UCSD-AML1 (cell line): ENCODE measurements at regions not wholly inside any gene's neighbourhood (a gene's known extent, or its start where the extent isn't known, plus 50 kb on each side); places are given as distances from the start of the nearest gene placed in this dataset.

ENCODE experiments used
- DNase-seq: peaks from one replicate; lab custom pipeline; 2025; ENCODE audit not compliant: unreplicated experiment; lab: John Stamatoyannopoulos, UW

DNA sequence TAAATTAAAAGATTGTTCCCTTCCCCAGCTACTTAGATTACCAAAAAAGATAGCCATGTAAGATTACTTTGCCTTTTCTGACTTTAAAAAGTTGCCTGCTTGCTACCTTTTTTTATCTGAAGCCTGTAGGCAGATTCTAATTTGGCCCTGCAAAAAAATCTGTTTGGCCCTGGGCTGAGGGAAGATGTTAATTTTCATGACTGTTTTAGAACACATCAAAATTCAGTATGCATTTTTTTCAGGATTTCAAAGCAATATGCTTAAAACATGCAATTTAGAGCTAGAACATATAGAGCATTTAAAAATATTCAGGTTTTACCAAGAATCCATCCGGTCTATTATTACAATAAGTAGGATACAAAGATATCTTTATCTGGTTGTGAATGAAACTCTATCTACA, 563.6 kb downstream of the NR2F1-AS1 start:
- no peak for DNase-seq

DNA sequence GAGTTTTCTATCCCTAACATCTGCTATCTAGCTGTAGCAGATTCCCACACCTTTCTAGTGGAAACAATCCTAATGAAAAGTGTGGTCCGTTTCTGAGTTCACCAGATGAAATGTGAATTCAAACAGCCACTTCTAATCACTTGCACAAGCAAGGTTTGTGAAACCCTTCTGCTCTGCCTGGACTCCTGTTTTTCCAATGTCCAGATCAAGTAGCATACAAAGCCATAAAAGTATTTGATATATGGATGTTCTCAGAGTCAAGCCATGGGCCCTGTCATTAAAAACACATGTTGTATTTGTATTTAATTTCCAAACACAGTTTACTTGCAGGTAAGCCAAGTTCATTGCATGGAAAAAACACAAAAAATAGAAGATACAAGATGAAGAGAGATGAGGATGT, 570.4 kb downstream of the NR2F1-AS1 start:
- DNase-seq = no peak

DNA sequence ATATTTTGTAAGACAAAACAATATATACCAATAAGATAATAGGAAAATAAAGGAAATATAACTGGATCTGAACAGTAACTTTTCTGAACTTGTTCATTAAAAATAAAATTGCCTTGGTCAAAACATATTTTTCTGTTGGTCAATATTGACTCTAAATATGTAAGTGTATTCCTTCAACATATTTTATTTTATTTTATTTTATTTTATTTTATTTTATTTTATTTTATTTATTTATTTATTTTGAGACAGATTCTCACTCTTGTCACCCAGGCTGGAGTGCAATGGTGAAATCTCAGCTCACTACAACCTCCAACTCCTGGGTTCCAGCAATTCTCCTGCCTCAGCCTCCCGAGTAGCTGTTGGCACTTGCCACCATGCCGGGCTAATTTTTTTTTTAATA, 571.0 kb downstream of the NR2F1-AS1 start:
- no peak for DNase-seq

DNA sequence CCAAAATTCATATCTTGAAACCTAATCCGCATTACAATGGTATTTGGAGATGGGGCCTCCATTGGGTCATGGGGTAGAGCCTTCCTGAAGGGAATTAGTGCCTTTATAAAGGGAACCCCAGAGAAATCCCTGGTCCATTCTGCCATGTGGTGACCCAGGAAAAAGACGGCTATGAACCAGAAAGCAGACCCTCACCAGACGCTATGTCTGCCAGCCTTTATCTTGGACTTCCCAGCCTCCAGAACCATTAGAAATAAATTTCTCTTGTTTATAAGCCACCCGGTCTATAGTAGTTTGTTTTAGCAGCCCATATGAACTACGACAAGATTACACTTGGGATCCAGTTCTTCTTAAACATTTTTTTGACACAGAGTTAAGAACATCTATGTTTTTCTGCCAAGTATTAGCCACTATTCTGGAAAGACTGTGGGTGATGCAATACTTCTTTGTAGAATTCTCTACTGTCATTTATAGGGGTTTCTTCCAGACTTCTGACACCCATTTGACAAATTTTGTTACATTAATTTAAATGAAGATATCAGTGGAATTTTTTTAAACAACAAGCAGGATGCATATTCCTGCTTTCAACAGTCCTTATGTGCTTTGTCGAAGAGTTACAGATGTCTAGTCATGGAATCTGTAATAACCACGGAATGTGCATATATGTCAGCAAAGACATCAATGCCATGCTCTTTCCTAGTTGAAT, 572.4 kb downstream of the NR2F1-AS1 start:
- DNase-seq = no peak

DNA sequence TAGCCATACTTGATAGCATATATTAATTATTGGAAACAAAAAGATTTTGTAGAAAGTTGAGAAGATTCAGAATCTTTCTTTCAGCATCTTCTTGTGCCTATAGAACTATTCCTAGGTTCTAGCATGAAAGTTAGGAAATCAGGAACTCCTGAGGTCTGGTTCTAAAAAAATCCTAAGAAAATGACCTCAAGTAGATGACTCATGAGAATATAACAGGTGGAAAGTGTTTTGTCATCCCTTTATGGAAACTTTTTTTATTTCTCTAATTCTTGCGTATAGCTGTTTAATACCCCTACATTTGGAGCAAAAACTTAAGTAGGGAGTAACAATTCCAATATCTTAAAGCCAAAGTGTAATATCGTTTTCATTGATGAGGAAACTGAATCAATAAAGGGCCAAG, 574.1 kb downstream of the NR2F1-AS1 start:
- DNase-seq = no peak

DNA sequence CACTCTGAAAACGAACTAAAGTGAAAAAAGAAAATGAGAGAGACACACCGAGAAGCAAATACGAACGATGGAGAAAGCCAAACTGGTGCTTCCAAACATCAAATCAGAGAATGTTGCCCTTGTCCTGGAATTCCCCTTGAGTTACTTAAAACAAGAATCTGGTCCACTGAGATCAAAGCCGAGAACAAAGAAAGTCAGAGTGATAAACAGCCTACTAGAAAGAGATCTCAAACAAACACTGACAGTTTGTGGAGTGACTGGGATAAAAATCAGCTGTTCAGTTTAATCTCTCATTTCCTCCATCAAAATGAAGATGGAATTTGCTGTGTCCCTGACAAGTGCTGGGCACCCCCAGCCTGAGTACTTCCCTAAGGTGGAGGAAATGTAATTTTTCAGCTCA, 582.6 kb downstream of the NR2F1-AS1 start:
- no peak for DNase-seq

DNA sequence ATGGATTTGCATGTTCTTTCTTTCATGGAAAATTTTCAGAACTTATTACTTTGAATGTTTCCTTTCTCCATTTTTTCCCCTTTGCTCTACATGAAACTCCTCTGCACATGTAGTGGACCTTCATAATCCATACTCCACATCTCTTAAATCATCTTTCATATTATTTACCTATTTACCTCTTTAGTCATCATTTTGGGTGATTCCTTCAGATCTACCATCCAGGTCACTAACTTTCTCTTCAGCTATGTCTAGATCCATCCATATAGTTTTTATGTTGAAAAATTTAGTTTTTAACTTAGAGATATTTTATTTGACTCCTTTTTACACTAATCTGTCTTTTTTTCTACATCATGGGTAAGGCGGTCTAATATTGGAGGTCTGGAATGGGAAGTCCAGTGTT, 586.6 kb downstream of the NR2F1-AS1 start:
- DNase-seq = no peak

DNA sequence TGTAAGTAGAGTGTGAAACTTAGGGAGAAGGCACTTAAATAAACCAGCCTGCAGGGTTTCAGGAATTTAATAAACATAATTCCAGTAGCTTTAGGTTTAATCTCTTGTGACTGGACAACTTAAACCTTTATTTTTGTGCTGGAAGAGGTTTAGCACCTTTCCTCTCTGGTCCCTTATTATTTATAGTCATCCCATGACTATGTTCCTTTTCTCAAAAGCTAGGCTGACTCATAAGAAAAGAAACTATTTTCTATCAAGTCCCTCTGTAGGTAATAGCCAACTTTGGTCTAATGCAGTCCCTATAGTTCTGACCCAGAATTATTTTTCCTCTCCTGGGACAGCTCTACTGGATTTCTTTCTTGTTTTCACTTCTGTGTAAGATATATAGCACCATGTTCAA, 588.9 kb downstream of the NR2F1-AS1 start:
- DNase-seq = no peak

DNA sequence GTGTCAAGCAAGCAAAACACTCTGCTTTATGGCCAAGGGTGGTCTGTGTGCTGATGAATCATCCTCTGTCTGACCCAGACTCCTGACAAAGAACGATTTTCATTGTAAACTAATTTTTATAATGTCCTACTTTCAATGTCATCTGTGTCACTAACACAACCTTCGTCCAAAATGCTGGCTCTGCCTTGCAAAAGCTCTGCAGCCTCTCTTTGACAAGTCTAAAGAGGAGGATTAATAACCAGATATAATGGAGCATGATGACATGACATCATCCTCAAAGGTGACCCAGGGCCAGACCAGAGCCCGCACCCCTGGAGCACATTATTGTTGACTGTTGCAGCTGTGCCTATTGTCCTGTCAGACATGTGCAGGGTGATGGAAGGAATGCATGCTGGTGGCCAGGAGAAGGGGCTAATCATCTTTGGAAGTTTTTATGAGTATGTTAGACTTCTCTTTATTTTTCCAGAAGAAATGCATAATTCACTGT, 589.4 kb downstream of the NR2F1-AS1 start:
- no peak for DNase-seq

DNA sequence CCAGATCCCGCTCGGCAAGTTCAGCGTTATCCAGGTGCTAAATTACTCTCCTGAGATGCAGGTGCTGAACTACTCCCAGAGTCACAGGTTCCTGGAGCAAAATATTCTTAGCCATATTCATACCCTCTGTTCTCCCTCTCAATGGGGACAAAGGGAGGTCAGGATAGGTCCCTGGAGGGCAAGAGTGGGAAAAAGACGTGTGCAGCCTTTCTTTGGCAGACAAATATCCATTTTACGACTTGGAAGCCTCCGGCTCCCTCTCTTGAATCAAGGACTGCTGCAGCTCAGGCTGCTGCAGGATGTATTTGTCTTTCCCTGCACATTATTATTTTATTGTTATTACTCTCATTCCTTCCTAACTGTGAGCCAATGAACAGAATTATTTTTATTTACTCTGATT, 590.2 kb downstream of the NR2F1-AS1 start:
- no peak for DNase-seq

DNA sequence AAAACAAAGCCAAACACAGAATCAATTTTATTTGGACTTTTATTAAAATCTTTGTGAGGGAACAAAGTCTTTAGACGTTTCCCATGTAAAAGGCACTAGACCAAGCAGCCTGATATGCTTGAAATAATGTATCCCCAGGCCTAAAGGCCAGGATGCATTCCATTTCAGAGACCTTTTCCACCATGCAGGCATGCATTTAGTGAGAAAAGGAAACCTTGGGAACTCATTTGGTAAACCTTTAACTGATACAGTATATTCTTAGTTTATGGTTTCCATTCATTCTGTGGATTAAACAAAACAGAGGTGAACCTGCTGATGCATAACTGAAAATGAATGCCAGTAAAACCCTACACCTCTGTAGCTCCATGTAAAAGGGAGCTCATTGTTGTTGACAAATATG, 600.0 kb downstream of the NR2F1-AS1 start:
- no peak for DNase-seq

DNA sequence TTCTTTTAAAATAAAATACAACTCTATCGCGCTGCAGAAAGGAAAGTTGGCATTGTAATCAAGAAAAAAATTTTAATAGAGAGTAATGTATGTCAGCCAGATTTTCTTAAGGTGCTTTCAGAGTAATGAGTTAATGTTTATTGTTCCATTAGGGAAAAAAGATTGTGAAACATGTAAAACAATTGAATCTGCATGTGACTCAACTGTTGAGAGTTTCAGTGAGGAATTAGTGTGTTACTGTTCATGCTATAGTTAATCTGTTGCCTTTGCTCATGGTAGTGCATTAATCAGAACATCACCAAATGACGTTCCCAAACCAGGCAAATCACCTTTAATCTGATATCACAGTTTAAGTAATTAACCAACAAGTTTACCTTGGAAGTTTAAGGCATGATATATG, 600.5 kb downstream of the NR2F1-AS1 start:
- no peak for DNase-seq

DNA sequence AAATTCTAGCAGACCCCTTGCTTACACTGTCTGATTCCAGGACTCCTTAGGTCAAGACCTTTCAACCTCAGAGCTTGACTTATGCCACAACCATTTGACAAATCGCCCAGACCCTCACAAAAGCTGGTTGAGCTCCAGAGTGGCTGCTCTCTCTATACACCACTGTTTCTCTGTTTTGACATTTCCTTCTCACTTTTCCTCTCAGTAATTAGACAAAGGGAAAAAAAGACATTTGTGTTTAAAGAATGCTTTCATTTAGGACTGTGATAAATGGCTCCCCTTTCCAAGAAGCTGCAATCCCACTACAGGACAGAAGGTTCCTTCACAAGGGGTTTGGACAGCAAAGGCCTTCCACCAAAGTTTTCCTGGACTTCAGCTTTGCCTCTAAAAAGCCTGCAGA, 601.3 kb downstream of the NR2F1-AS1 start:
- no peak for DNase-seq

DNA sequence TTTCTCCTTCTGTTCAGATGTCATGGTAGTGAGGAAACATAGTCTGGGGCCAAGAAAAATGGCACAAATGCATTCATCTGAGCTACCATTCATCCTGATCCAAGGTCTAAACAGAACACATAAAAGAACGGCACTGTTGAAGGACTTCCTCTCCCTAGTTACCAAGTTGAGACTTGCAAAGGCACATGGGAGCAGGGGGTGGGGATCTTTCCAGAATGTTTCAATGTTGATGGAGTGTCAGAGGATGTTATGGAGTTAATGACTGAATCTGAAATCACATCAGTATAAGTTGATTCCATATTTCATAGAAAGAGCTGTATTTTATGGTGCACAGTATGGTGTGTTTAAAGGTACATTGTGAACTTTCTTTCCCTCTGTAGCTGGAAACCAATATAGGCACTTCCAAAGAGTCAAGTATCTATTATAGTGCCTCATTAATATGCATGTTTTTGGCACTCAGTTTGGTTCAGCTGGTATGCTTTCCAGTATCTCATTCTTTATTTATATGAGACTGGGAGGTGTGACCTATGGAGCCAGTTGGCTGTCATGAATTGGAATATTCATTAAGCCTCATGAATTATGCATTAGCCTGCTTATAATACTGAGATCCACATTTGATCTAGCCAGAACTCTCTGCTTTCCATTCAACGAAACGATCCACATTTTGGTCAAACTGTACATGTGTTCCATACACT, 603.0 kb downstream of the NR2F1-AS1 start:
- no peak for DNase-seq

DNA sequence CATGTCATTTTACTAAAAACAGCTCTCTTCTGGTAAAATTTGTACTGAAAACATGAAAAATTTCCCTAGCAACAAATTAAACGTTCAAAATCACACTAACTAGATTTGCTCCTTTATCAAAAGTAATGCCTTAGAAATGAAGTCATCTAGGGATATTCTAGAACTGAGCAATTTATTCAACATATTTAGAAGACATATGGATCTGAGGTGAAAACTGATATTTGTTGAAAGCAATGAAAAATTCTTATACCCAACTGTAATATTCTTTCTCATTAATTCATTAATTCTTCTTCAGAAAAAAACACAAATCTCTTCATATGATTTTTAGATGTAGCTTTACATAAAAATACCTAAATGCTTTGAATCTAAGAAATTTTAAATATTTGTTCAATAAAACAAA, 604.9 kb downstream of the NR2F1-AS1 start:
- DNase-seq = no peak

DNA sequence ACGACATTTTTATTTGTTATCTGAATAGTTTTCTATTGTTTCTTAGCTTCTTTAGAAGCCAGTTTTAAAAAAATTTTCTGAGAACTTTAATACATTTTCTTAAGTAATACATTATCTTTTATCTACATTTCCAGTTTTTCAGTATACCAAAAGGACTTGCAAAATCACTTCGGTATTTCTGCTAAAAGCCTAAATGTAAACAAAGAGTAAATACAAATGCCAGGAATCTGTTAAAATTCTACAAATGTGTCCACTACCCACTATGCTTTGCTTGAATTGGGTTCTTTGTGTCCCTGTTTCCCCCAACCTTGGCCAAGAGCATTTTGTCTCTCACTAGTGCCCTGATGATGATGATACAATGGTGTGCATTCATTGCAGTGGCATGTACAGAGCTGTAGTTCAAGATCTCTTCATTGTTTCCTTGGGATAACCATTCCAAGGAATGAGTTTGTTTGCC, 611.2 kb downstream of the NR2F1-AS1 start:
- DNase-seq = no peak

DNA sequence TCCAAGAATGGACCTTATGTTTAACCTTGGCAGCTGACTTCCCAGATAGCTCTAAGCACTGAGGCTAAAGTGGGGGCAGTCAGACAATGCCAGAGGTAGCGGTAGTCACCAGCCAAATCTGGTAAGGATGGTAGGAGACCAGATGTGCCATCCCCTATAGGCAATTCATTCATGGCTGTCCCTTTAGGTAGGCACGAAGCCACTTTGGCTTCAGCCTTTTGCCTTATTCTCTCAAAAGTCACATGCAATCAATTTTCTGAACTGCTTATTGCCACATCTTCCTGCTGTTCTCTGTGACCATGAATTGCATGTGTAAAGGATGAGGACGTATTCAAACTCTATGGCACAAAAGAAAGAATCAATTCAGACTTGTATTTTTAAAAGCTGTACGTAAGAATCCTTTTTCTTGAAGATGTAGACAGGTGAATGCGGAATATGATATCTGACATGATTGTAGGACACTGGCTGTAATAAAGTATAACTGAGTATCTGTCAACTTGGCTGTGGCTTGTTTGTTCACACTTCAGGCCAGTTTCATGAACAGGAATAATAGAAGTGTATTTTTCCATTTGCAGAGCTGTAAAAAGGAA, 611.7 kb downstream of the NR2F1-AS1 start:
- no peak for DNase-seq

DNA sequence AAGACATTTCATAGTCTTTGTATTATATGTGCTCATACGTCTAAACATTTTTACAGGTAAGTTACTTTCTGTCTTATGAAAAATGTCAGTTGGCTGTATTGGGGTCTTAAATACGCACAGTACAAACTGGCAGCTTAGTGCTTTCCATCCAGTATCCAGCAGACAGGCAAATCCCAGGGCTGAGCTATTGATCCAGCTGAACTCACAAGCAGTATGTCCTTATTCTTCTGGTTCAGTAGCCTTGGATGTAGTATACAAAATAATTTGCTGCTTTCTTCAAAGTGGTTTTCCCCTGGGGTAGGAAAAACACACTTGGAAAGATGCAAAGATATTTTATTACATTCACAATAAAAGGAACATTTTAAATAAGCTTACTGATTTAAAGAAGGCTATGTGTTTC, 617.2 kb downstream of the NR2F1-AS1 start:
- DNase-seq = no peak

DNA sequence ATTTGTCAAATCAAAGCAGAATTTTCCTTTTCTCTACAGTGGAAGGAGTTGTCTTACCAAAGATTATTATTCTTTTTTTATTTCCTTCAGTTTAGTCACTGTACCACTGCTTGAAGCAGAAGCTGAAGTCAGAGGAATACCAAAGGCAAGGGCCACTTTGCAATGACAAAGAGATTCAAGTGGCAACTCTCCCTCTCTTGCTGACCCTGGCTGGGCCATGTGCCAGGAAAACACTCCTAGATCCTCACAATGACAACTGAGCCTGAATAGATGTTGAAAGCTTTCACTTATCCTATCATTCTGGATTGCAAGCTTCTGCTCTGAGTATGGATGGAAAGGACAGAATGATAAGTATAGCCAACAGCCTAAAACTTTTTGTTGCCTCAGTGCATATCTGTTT, 618.3 kb downstream of the NR2F1-AS1 start:
- no peak for DNase-seq

DNA sequence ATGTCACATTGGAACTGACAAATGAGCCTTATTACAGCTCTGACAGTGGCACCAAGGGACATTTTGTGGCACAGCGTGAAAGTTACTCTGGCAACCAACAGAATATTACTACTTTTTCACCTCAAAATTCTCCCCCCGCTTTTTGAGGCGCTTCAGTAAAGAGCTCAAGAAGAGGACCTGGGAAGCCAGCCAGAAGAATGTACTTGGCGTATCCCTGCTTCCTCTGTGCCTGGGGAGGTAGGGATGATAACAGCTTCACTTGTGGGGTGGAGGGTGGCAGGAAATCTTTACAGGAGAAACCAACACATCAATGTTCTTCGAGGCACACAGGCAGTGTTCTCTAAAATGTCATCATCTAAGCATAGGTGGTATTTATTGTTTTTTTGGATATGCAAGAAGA, 624.1 kb downstream of the NR2F1-AS1 start:
- DNase-seq = no peak

DNA sequence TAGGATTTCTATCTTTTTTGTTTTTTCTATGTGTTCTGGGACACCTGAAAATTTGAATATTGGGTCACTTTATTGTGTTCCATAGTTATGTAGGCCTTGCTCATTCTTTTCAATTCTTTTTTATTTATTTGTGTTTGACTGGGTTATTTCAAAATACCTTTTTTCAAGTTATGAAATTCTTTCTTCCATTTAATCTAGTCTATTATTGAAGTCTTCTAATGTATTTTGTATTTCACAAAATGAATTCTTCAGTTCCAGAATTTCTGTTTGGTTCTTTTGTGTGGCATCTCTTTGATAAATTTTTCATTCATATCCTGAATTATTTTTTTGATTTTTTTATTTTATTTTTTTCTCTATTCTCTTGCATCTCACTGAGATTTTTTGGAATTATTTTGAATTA, 628.8 kb downstream of the NR2F1-AS1 start:
- DNase-seq = no peak

DNA sequence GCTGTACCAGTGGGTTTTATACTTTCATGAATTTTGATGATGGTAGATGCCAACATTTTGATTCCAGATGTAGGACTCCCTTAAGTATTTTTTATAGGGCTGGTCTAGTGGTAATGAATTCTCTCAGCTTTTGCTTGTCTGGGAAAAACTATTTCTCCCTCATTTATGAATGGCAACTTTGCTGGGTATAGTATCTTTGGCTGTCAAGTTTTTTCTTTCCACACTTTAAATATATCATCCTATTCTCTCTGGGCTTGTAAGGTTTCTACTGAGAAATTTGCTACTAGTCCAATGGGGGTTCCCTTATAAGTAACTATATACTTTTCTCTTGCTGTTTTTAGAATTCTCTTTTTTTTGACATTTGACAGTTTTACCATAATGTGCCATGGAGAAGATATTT, 629.3 kb downstream of the NR2F1-AS1 start:
- no peak for DNase-seq
